ENCODE measurements at regions not wholly inside any gene's neighbourhood (a gene's known extent, or its start where the extent isn't known, plus 50 kb on each side); places are given as distances from the start of the nearest gene placed in this dataset.

DNA sequence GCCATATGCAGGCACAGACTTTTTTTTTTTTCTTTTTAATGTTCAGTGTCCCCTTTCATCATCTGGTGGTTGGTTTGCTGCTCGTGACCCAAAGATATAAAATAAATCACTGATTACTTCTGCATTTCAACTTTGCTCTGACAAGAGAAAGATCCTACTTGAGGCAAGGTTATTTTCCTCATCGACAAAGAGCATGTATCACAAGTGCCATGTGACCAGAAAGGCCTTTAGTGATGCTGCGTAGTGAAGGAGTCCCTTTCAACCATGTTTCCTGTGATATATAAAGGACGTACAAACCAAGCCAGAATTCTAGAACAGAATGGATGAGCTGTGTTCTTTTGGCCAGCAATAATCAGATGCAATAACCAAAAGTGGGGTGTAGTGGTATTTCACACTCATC lies 323.4 kb upstream of the PSMD7 start:
- TF ChIP-seq, protein P1, sequence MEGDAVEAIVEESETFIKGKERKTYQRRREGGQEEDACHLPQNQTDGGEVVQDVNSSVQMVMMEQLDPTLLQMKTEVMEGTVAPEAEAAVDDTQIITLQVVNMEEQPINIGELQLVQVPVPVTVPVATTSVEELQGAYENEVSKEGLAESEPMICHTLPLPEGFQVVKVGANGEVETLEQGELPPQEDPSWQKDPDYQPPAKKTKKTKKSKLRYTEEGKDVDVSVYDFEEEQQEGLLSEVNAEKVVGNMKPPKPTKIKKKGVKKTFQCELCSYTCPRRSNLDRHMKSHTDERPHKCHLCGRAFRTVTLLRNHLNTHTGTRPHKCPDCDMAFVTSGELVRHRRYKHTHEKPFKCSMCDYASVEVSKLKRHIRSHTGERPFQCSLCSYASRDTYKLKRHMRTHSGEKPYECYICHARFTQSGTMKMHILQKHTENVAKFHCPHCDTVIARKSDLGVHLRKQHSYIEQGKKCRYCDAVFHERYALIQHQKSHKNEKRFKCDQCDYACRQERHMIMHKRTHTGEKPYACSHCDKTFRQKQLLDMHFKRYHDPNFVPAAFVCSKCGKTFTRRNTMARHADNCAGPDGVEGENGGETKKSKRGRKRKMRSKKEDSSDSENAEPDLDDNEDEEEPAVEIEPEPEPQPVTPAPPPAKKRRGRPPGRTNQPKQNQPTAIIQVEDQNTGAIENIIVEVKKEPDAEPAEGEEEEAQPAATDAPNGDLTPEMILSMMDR (optimal IDR thresholded peaks at IDR 0.05 in 1 of 3, IDR thresholded peaks at IDR 0.05 in 1 of 3, conservative IDR thresholded peaks at IDR 0.05 in 1 of 3; ENCODE audit: extremely low read depth in 1 of 3, insufficient read depth in 2 of 3, low read length in 3 of 3), result no peak
- no peak for TF ChIP-seq EZH2 (IDR thresholded peaks at IDR 0.05; ENCODE audit: low read length)

All from keratinocyte (primary cell).